Ishikawa (cell line): ENCODE measurements at regions not wholly inside any gene's neighbourhood (a gene's known extent, or its start where the extent isn't known, plus 50 kb on each side); places are given as distances from the start of the nearest gene placed in this dataset.

Source experiments
- CREB1 ChIP-seq: IDR thresholded peaks from 2 replicates; pipeline ENCODE4 v1.6.1; 2012; ENCODE audit warnings: low read depth
- EP300 ChIP-seq: IDR thresholded peaks from 2 replicates; pipeline ENCODE4 v1.6.1; 2012; ENCODE audit warnings: borderline replicate concordance
- MAX ChIP-seq: IDR thresholded peaks from 2 replicates; pipeline ENCODE4 v1.6.1; 2012
- NFIC ChIP-seq: IDR thresholded peaks from 2 replicates; pipeline ENCODE4 v1.6.1; 2012
- REST ChIP-seq: IDR thresholded peaks from 2 replicates; pipeline ENCODE4 v1.6.1; 2012; ENCODE audit warnings: low read depth, mild to moderate bottlenecking
- TAF1 ChIP-seq: IDR thresholded peaks from 2 replicates; pipeline ENCODE4 v1.6.1; 2012; ENCODE audit warnings: low read depth, mild to moderate bottlenecking
- YY1 ChIP-seq: IDR thresholded peaks from 2 replicates; pipeline ENCODE4 v1.6.1; 2012; ENCODE audit warnings: low read depth
- ZBTB7A ChIP-seq: IDR thresholded peaks from 2 replicates; pipeline ENCODE4 v1.6.1; 2012; ENCODE audit warnings: low read depth

- TF ChIP-seq REST (no peak), NFIC (no peak), CREB1 (no peak), YY1 (no peak), TAF1 (no peak), MAX (no peak), ZBTB7A (no peak), EP300 (no peak)
Observed at GRCh38 chr9:81530846-81531245, 158.5 kb downstream of the TLE1 start.
